ENCODE measurements at regions not wholly inside any gene's neighbourhood (a gene's known extent, or its start where the extent isn't known, plus 50 kb on each side); places are given as distances from the start of the nearest gene placed in this dataset.
"Not testable (repeated sequence)": the region's sequence is repeated elsewhere in the genome, so short reads cannot be mapped to it uniquely, and the experiment has no call there.

DNA sequence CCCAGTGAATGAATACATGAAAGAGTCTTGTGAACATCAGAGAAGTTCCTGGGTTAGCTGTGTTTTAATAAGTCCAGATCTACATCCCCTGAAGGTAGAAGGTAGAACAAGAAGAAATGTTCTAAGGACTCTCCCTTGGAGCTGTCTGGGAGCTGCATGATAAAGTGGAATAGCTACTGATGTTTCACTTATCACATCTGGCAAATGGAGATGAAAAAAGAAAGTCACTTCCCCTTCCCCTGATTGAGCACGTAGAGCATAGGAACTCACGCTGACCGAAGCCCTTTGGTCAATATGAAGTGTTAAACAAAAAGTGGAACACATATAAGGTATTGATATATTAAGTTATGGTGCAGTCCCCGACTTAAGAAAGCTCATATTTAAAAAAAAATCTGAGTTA is 53.2 kb upstream of the PARP1 start:
- DNase-seq (ENCODE audit: low read depth), result no peak
- no peak overlapping the region for H3K4me3 ChIP-seq (ENCODE audit: low read length)
- TF ChIP-seq, protein P1, sequence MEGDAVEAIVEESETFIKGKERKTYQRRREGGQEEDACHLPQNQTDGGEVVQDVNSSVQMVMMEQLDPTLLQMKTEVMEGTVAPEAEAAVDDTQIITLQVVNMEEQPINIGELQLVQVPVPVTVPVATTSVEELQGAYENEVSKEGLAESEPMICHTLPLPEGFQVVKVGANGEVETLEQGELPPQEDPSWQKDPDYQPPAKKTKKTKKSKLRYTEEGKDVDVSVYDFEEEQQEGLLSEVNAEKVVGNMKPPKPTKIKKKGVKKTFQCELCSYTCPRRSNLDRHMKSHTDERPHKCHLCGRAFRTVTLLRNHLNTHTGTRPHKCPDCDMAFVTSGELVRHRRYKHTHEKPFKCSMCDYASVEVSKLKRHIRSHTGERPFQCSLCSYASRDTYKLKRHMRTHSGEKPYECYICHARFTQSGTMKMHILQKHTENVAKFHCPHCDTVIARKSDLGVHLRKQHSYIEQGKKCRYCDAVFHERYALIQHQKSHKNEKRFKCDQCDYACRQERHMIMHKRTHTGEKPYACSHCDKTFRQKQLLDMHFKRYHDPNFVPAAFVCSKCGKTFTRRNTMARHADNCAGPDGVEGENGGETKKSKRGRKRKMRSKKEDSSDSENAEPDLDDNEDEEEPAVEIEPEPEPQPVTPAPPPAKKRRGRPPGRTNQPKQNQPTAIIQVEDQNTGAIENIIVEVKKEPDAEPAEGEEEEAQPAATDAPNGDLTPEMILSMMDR (IDR thresholded peaks at IDR 0.05; ENCODE audit: insufficient read depth, low read depth, low read length, missing control alignments), result no peak

DNA sequence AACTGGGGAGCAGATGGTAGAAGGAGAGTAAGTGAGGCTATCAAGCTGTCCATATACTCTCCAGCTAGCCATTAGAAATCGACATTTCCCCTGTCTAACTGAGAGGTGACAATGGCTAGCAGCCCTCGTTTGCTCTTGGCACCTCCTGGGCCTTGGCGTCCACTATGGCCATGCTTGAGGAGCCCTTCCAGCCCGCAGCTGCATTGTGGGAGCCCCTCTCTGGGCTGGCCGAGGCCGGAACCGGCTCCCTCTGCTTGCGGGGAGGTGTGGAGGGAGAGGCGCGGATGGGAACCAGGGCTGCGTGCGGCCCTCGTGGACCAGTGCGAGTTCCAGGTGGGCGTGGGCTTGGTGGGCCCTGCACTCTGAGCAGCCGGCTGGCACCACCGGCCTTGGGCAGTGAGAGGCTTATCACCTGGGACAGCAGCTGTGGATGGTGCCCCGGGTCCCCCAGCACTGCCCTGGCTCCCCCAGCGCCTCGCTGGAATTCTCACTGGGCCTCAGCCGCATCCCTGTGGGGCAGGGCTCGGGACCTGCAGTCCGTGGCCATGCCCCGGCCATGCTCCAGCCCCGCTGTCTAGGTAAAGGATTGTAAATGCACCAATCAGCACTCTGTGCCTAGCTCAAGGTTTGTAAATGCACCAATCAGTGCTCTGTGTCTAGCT is 56.2 kb upstream of the PARP1 start:
- DNase-seq (ENCODE audit: low read depth), result no peak
- TF ChIP-seq, protein P1 (IDR thresholded peaks at IDR 0.05; ENCODE audit: insufficient read depth, low read depth, low read length, missing control alignments), result no peak
- no peak overlapping the region for H3K4me3 ChIP-seq (ENCODE audit: low read length)

DNA sequence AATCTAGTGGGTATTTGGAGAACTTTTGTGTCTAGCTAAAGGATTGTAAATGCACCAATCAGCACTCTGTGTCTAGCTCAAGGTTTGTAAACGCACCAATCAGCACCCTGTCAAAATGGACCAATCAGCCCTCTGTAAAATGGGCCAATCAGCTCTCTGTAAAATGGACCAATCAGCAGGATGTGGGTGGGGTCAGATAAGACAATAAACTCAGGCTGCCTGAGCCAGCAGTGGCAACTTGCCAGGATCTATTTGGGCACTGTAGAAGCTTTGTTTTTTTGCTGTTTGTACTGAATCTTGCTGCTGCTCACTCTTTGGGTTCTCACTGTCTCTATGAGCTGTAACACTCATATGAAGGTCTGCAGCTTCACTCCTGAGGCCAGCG is 56.7 kb upstream of the PARP1 start:
- not testable (repeated sequence) for H3K4me3 ChIP-seq (ENCODE audit: low read length)

DNA sequence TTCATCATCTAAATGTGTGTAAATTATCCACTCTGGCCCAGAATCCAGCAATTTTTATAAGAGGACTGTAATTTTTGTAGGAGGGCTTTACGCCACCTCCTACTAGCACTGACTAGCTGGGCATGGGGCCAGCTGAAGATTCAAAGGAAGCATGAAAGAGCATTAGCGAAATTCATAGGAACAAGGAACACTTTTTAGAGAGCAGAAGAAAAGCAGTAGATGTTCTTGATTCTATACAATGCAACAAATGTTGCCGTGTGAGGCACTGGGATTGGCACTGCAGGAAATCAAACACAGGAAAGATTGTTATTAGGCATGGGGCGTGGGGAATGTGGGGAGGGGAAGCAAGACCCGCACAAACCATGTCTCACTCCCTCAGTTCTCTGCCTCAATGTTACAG is 58.4 kb upstream of the PARP1 start:
- H3K4me3 ChIP-seq (ENCODE audit: low read length), result no peak overlapping the region
- no peak for DNase-seq (ENCODE audit: low read depth)
- TF ChIP-seq, protein P1 (IDR thresholded peaks at IDR 0.05; ENCODE audit: insufficient read depth, low read depth, low read length, missing control alignments), result no peak

More for the DNA sequence above, 56.7 kb upstream of the PARP1 start:
- DNase-seq (ENCODE audit: low read depth), result not testable (repeated sequence)

DNA sequence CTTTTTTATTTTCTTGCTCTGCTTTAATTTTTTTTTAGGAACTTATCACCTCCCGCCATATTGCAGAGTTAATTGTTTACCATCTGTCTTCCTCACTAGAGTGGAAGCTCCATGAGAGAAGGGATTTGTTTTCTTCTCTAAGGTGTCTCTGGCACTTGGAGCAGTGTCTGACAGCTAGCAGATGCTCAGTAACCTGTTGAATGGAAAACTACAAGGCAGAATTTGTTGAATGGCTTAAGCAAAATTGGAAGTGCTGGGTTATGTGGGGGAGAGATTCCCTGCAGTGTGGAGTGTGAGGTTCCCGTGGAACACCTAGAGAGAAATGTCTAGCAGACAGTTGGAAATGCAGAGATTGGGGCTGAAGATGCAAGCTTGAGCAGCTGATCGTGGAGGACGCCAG is 59.5 kb upstream of the PARP1 start:
- H3K4me3 ChIP-seq (ENCODE audit: low read length), result no peak overlapping the region

DNA sequence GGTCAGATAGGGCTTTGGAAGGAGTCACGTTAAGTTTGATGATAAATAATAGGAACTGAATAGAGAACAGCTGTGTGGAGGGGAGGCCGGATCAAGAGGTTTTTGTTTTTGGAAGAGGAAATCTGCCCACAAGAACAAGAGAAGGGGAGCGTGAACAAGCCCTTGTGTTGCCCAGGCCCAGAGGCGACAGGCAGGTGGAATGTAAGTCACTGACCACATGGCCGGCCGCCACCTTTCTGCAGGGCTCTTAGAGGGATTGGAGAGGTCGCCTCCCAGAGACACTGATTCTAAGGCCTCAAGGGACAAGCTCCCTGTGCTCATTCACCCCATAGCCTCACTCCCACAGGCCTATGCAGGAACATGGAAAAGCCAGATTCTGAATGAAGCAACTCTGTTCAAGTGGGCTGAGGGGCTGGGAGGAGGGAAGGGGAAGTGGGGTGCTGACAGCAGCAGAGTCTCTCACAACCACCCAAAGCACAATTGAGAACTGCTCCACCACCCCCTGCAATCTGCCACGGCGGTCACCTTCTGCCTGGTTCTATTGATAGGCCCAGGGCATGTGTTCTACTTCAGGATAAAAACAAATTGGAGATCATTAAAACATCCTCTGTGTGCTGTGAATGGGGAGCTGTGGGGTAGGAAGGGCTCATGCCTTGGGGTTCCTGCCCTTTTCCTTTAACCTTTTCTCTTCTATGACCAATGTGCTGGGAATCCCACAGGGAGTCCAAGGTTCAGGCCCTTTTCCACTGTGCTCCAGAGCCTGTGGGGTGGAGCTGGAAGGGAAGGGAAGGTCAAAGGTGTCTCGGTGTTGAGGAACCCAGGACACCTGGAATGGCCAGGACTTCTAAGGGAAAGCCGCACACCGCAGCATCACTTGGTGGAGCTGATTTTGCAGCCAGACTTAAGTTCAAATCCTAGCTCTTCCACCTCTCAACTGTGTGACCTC is 63.3 kb upstream of the PARP1 start:
- H3K4me3 ChIP-seq (ENCODE audit: low read length), result no peak overlapping the region
- TF ChIP-seq, protein P1 (IDR thresholded peaks at IDR 0.05; ENCODE audit: insufficient read depth, low read depth, low read length, missing control alignments), result no peak
- no peak for DNase-seq (ENCODE audit: low read depth)

More for the DNA sequence above, 59.5 kb upstream of the PARP1 start:
- DNase-seq (ENCODE audit: low read depth), result no peak
- TF ChIP-seq, protein P1 (IDR thresholded peaks at IDR 0.05; ENCODE audit: insufficient read depth, low read depth, low read length, missing control alignments), result no peak

DNA sequence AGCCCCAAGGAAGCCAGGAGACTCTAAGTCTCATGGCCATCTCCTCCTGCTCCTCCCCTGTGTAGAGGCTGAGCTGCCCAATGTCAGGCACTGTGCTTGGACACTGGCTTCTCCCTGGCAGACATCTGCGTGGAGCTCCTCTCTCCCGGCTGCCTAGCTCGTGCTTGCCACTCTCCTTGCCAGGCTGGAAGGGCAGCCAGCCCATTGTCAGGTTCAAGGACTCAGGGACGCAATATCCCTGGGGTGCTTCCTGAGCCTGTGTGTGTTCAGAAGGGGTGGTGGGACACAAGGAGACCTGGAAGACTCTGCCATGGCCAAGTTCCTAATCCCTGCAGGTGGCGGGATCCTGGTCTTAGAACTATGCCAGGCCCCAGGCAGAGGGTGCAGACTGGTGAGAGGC is 65.4 kb upstream of the PARP1 start:
- DNase-seq (ENCODE audit: low read depth), result no peak
- no peak overlapping the region for H3K4me3 ChIP-seq (ENCODE audit: low read length)
- TF ChIP-seq, protein P1 (IDR thresholded peaks at IDR 0.05; ENCODE audit: insufficient read depth, low read depth, low read length, missing control alignments), result no peak

All from epithelial cell of esophagus (primary cell).